CD1c-positive myeloid dendritic cell (primary cell): ENCODE measurements at regions not wholly inside any gene's neighbourhood (a gene's known extent, or its start where the extent isn't known, plus 50 kb on each side); places are given as distances from the start of the nearest gene placed in this dataset.

Source experiments
- DNase-seq: peaks from one replicate; pipeline ENCODE4 v3.0.0-alpha.2; 2016; ENCODE audit errors: extremely low spot score

DNA sequence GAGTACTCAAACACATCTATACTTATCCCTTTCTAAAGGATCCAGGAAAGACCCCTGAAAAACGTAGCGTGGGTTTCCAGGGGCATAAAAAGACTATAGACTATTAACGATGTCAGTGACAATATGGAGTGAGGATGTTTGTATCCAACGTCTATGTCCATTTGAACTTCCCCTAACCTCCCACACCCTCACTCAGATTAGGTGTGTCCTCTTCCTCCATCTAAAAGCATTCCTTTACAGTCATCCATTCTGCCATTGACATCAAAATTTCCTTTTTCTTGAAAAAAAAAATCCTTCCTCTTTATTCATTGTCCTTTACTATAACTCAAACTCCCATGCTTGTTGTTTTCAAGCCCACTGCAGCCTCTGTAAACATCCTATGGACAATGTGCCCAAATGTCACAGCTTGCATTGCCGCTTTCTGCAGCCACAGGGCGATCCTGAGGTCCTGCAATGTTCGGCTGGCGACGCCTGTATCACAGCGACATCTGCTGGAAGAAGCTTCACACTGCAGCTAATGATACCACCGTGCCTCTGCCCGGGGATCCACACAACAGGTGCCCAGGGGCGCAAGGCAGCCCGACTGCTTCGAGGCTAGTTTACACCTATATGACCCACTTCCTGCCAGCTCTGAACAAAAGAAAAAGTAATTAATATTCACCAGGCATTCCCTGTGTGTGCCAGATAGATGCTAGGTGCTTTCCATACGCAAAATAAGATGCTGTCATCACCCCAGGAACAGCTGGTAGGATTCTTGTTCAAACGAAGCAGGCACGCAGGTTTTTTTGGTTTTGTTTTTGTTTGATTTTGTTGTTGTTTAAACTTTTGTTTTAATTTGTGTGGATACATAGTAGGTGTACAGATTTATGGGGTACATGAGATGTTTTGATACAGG lies 267.9 kb upstream of the GHITM start:
- DNase-seq: peak; percentile 65

- no peak for DNase-seq
Measured at GRCh38 chr10:83880252-83880791, 259.0 kb upstream of the GHITM start.

- no peak for DNase-seq
Measured at GRCh38 chr10:83881661-83882060, 257.6 kb upstream of the GHITM start.

DNA sequence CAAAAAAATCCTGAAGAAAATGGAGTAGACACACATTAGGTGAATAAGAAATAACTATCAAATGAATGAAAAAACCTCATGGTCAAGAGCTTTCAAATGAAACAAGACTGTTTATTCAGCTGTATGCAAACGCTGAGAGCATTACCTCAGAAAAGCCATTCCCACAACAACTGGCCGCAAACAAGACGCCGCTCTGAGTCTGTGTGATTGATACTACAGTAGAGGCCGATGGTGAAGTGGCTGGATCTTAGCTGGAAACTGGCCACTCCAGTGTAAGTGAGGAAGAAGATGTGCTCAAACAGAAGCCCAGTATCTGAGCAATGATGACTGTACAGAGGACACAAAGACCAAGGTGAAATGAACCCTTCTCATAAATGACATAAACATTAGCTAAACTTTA lies 252.4 kb upstream of the GHITM start:
- no peak for DNase-seq

DNA sequence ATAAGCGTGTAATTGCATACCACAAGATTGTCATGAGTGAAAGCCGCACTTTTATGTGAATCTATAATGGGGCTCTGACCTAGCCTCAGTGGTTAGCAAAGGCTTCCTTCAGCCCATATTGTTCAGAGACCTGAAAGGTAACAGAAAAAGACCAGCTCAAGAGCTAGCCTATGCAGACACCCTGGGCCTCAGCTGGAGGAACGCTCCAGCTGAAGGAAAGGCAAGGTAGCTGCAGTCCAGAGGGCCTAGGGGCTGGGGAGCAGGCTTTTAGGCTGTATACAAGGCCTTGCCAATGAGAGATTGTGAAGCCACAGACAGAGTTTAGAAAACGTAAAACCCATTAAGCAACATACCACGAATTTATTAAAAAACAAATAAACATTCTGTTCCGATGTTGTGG lies 246.6 kb upstream of the GHITM start:
- no peak for DNase-seq

- DNase-seq: no peak
Measured at GRCh38 chr10:83896219-83896618, 243.1 kb upstream of the GHITM start.

DNA sequence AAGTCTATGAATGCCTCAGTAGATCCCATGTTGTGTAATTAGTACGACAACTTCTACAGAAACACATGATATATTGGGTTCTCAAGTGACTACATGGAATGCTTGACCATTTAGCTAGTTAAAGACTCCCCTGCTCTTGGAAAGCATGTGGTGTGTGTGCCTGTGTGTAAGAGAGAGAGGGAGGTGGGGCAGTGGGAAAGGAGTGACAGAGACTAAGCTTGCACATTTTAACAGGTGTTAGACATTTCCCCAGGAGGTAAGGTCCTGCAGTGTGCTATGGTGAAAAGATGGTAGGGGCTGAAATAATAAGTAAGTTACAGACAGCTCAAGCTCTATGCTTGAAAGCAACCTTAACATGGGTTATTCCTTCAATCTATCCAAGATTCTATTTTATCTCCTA lies 241.7 kb upstream of the GHITM start:
- no peak for DNase-seq

DNA sequence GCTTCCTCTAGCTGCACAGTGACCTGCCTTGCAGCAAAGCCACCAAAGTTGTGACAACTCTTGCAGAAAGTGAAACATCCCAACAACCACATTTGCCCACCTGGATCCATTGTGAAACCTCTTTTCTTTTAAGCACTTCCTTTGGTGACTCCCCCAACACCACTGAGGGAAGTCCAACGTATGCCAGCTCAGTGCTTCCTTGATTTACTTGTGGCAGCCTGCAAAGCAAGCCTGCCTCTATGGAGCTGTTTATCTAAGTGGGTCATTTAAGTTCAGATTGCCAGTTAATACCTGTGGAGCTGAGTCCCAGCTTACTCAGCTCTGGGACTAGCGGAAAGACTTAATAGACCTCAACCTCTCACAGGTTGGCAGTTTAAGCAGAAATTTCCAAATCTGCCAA lies 230.8 kb upstream of the GHITM start:
- DNase-seq: no peak

DNA sequence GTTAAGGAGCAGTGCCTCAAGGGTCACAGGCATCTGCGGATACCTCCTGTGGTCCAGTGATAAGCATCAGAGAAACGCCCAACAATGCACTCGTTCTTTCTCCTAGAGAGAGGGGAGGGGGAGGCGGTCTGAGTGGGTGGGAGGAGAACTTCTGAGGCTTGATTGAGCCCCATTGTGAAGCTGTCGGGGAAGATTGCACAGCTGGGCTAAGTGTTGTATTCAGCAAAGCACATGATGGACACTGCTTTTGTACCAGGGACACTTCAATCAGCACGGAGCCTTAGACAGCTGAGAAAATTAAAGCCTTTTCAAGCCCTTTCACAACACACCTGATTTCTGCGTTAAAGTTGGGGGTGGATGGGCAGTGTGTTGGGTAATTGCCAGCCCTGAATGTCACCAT lies 230.3 kb upstream of the GHITM start:
- DNase-seq: no peak

- no peak for DNase-seq
Measured at GRCh38 chr10:83915801-83916200, 223.5 kb upstream of the GHITM start.

GRCh38 chr10:83917537-83918506 lies 221.5 kb upstream of the GHITM start:
- peak; percentile 63 for DNase-seq

DNA sequence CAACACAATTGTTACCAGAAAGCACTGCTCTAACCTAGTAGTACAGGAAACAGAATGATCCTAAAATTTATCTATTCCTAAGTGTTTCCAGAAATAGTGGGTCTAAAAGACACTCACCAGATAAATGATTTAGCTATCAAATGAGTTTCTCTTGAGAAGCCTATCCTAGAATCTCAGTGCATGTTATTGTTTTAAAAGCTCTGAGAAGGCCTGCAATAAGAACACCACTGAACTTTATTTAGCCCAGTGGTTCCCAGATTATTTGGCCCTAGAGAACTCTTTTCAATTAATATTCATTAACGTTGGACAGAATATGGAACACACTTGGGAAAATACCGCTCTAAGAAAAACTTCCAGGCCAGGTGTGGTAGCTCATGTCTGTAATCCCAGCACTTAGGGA lies 220.1 kb upstream of the GHITM start:
- no peak for DNase-seq

GRCh38 chr10:83921984-83922860 lies 217.1 kb upstream of the GHITM start:
- DNase-seq: no peak

DNA sequence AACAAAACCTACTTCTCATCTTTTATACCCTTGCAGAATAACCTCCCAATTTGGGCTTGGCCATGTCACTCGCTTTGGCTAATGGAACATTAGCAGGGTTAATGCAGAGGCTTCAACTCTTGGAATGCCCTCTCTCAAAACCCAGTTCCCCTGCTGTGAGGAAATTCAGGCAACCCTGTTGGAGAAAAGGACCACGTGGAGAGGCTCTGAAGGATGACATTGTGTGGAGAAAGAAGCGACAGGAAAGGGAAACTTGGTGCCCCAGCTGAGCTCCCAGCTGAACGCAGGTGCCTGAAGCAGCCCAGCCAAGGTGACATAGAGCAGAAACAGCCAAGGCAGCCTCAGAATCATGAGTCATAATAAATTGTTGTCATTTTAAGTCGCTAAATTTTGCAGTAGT lies 214.2 kb upstream of the GHITM start:
- DNase-seq: no peak

DNA sequence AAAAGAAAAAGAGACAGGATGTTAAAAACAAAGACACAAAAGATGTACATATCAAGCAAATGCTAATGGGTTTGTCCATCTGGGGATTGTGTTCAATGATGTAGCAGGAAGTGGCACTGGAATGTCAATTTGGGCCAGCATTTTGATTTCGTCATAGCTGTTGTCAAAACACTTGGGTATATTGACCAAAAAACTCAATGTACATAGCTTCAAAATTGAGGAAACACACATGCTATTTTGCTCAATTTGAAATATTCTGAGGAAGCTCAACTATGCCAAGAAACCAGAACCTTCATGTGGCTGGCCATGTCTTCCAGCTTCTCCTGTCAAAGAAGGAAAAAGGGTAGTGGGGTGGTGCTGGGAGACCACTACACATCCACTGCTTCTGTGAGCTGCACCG lies 212.7 kb upstream of the GHITM start:
- no peak for DNase-seq

DNA sequence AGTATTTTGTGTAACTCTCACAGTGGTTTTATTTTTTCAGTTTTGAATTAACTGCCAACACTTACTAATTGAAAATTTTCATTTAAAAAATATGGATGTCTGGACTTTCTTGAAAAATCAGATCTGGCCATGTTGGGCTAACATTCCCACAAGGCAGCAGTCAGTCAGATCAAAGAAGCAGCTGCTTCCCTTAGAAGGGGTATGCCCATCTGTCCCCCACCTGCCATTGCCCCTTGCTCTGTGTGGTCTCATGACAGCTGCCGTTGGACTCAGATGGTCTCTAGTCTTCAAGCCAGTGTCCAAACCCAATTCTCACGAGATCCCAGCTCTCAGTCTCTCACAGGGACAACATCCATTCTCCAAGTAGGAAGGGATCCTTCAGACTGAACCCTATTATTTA lies 212.1 kb upstream of the GHITM start:
- DNase-seq: no peak

- no peak for DNase-seq
Measured at GRCh38 chr10:83929399-83929798, 209.9 kb upstream of the GHITM start.

DNA sequence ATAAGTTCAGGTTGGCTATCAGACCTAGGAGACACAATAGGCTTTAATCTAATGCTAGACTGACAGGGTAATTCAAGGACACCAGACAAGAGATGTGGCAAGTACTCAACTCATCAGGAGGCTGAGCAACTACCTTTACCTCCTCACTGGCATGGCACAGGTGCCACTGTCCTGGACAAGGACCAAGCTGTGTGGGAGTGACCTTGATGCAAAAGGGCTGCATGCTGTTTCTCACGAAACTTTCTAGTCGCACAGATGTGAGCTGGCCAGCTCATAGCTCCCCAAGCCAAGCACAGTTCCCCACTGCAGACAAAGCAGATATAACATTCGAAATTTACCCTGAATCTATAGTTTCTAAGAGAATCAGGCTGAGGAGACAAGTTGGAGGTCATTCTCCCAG lies 207.6 kb upstream of the GHITM start:
- DNase-seq: no peak

DNA sequence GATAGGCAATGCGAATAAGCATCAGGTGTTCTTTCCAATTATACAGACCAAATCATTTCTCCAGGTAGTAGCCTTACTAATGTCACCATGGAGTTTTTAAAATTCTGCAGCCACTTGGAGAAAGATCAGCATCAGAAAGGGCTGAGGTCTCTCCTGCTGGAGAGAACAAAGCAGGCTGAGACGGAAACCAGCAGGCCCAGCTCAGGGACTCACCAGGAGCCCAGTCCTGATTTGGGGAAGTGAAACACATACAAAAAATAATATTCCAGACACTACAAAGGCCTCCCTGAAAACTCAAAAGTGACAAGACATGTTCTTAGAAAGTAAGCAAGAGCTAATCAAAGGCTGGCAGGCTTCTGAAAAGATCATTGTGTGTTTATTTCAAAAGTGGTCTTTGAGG lies 207.1 kb upstream of the GHITM start:
- no peak for DNase-seq

DNA sequence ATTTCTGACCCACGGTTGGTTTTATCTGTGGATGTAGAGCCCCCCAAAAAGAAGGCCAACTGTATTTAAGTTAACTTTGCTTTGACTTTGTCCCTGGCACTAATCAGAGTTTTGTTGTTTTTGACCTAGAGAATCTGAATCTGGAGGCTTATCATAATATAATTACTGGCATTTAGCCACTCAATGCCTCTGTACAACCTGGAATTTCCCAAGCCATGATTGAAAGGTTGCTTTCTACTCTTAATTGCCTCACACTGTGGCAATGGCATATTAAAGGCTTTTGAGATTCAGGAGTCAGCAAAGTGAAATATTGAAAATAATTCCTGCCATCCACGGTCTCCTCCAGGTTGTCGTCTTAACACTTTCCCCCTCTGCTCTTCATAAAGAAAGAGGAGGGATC lies 205.2 kb upstream of the GHITM start:
- DNase-seq: no peak

- no peak for DNase-seq
Measured at GRCh38 chr10:83934641-83935338, 204.5 kb upstream of the GHITM start.
